ENCODE measurements at regions not wholly inside any gene's neighbourhood (a gene's known extent, or its start where the extent isn't known, plus 50 kb on each side); places are given as distances from the start of the nearest gene placed in this dataset.

- no peaks in the 10 kb centered on the region; the same call in 1 of the 2 replicates for H3K4me1 ChIP-seq (ENCODE audit: insufficient read depth, low read length)
- H4K91ac ChIP-seq (ENCODE audit: insufficient read length, low read depth, low read length), result no peak overlapping the region
- Mint-ChIP-seq H3K27ac (peak overlapping the region; percentile 8 to 68 (median 47); a peak in 4 of 7 replicates), H3K9me3 (peaks cover 0 to 13% of the 10 kb centered on the region in 2 experiments; a peak in 4 of 5 replicates), H3K27me3 (ENCODE audit: low read depth) (no peaks in the 10 kb centered on the region; the same call in none of the 2 replicates), H3K4me1 (peaks cover 9 to 10% of the 10 kb centered on the region in 2 experiments), H3K4me3 (peak overlapping the region; percentile 23 to 30; a peak in 2 of 5 replicates), H3K36me3 (ENCODE audit: insufficient read depth in 1 of 3, low read depth in 3 of 3) (peaks cover 0 to 8% (median 5%) of the 10 kb centered on the region in 3 experiments; a peak in 2 of 7 replicates)
- no peak overlapping the region for H2BK12ac ChIP-seq (ENCODE audit: insufficient read length, low read depth, low read length)
- no peak overlapping the region for H3K27ac ChIP-seq (ENCODE audit: insufficient read length, low read depth, low read length)
- H2BK15ac ChIP-seq (ENCODE audit: low read depth, low read length), result no peak overlapping the region
- no peak overlapping the region for H4K5ac ChIP-seq (ENCODE audit: insufficient read length, low read depth, low read length)
- no peak overlapping the region for H2BK120ac ChIP-seq (ENCODE audit: low read depth, low read length, poor library complexity, severe bottlenecking)
- H3K23me2 ChIP-seq (ENCODE audit: insufficient read length, low read depth, low read length, poor library complexity, severe bottlenecking), result no peaks in the 10 kb centered on the region
- no peak overlapping the region for H3K56ac ChIP-seq (ENCODE audit: insufficient read length, low read depth, low read length)
- no peak overlapping the region for H2AK5ac ChIP-seq (ENCODE audit: insufficient read length, low read length)
- no peak overlapping the region for H3K4ac ChIP-seq (ENCODE audit: low read depth, low read length)
- no peak overlapping the region for H4K8ac ChIP-seq (replicated peaks; ENCODE audit: insufficient read length, low read depth, low read length)
- WGBS (ENCODE audit: extremely low coverage, insufficient read length, low lambda C conversion rate), result no CpG with 5 or more reads among the region's 3 CpGs
- H3K18ac ChIP-seq (ENCODE audit: insufficient read length, low read depth, low read length), result no peak overlapping the region
- no peak overlapping the region for H3K4me2 ChIP-seq (ENCODE audit: insufficient read depth, insufficient read length, low read length)
- H3K9me3 ChIP-seq (ENCODE audit: control insufficient read depth, low read depth, low read length), result no peaks in the 10 kb centered on the region
- H3K27me3 ChIP-seq (ENCODE audit: insufficient read depth, low read length), result no peaks in the 10 kb centered on the region
- H2AFZ ChIP-seq (ENCODE audit: low read length), result no peak overlapping the region
- no peak overlapping the region for H3K9ac ChIP-seq (ENCODE audit: extremely low read depth, insufficient read length, low read length)
- H3K23ac ChIP-seq (ENCODE audit: insufficient read length, low read depth, low read length), result no peak overlapping the region
- no peaks in the 10 kb centered on the region for H4K20me1 ChIP-seq (ENCODE audit: control insufficient read depth, insufficient read depth, insufficient read length)
- H3K79me2 ChIP-seq (ENCODE audit: insufficient read depth, low read length), result no peaks in the 10 kb centered on the region
- H2BK5ac ChIP-seq (ENCODE audit: insufficient read length, low read length), result no peak overlapping the region
- DNase-seq, result no peak
- TF ChIP-seq CTCF (conservative IDR thresholded peaks at IDR 0.05), result no peak
- no peak overlapping the region for H2BK20ac ChIP-seq (ENCODE audit: low read depth, low read length, poor library complexity, severe bottlenecking)
- no peak overlapping the region for H3T11ph ChIP-seq (ENCODE audit: low read length)
- H3K14ac ChIP-seq (ENCODE audit: insufficient read depth, low read length), result no peak overlapping the region
- no peaks in the 10 kb centered on the region for H3K79me1 ChIP-seq (ENCODE audit: insufficient read depth, low read depth, low read length, poor library complexity, severe bottlenecking)
These were observed 129.3 kb upstream of the SYNCRIP start for GRCh38 chr6:85771925-85772430.
